Lower leg skin (tissue), 3 donors: ENCODE measurements at regions not wholly inside any gene's neighbourhood (a gene's known extent, or its start where the extent isn't known, plus 50 kb on each side); places are given as distances from the start of the nearest gene placed in this dataset.

Experiments
- CTCF ChIP-seq, 3 donors: fragments of 450-650 bp; IDR thresholded peaks; one replicate each; pipeline ENCODE4 v1.5.1; 2016; ENCODE audit warnings: antibody characterized with exemption in 3 of 3, mild to moderate bottlenecking in 3 of 3, moderate library complexity in 2 of 3
- POLR2A ChIP-seq, 2 donors: fragments of 450-650 bp; IDR thresholded peaks; one replicate each; pipeline ENCODE4 v1.6.1; 2016 to 2017; ENCODE audit warnings: antibody characterized with exemption in 2 of 2, mild to moderate bottlenecking in 1 of 2, moderate library complexity in 1 of 2

GRCh38 chr11:96461871-96462270 lies 72.1 kb downstream of the JRKL start:
- TF ChIP-seq CTCF (IDR thresholded peaks at IDR 0.05) (no peak), POLR2A (IDR thresholded peaks at IDR 0.05) (no peak)
